ENCODE measurements at regions not wholly inside any gene's neighbourhood (a gene's known extent, or its start where the extent isn't known, plus 50 kb on each side); places are given as distances from the start of the nearest gene placed in this dataset.
A peak's percentile ranks its signal among the peaks of the same experiment; 100 is the strongest.

DNA sequence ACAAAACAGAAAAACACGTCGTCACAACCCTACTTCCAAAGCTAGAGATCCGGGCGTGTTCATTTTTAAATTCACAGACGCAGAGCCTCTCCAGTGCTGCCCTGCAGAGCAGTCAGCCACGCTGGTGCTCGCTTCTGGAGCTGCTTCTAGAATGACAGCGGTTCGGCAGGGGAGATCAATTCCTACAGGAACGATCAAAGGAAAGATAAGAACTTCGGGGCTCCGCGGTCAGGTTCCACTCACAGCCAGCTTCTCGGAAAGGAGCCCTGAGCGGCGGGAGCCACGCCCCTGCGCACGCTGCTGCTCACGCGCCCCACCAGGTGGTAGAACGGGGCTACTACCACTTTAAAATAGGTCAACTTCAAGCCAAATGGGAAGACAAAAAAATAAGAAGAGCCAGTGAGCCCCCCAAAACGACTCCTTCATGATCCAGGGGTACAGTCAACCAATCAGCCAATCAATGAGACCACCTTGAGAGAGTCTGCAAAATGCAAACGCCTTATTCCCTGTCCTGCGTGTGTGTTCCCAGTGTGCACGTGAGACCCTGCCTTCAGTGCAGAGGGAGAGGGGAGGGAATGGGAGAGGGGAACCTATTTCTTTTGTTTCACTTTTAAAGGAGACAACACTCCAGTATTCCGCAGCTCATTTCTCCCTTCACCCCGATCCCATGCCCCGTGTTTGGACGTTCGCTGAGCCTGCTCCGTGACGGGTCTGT is 209.7 kb downstream of the RBFOX3 start:
- TF ChIP-seq, protein P1, sequence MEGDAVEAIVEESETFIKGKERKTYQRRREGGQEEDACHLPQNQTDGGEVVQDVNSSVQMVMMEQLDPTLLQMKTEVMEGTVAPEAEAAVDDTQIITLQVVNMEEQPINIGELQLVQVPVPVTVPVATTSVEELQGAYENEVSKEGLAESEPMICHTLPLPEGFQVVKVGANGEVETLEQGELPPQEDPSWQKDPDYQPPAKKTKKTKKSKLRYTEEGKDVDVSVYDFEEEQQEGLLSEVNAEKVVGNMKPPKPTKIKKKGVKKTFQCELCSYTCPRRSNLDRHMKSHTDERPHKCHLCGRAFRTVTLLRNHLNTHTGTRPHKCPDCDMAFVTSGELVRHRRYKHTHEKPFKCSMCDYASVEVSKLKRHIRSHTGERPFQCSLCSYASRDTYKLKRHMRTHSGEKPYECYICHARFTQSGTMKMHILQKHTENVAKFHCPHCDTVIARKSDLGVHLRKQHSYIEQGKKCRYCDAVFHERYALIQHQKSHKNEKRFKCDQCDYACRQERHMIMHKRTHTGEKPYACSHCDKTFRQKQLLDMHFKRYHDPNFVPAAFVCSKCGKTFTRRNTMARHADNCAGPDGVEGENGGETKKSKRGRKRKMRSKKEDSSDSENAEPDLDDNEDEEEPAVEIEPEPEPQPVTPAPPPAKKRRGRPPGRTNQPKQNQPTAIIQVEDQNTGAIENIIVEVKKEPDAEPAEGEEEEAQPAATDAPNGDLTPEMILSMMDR (IDR thresholded peaks at IDR 0.05) = peak; percentile 75 to 93 (median 86)
- TF ChIP-seq POLR2A (IDR thresholded peaks at IDR 0.05) = no peak

Data from uterus (tissue), 2 donors.